ENCODE measurements at regions not wholly inside any gene's neighbourhood (a gene's known extent, or its start where the extent isn't known, plus 50 kb on each side); places are given as distances from the start of the nearest gene placed in this dataset.

DNA sequence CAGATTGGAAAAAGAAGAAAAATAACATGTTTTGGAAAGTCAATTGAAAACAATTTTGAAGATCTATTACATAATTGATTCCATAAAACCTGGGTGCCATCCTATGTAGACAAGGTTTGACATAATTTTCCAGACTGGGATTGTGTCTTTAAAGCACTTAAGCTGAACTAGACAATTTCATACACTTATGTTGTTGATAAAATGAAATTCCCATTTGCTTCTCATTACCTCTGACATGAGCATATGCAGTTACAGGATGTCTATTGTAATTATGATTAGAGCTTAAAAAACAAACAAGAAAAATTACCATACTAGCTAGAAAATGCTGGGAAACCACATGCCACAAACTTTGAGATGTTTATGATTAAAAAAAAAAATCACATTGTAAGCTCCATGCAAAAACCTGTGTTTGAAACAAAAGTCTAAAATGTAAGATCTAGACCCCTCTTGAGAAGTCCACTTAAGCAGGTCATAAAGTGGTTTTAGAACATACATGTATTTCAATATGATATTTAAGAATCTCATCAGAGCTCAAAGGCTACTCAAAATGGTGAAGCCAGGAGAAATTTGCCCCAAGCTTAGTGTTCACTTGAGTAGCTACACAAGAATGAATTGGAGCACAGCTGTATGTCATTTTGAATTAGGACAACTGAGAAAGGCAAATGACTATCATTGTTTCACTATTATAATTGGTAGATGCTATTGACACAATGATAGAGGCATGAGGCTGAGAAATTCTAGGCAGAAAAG lies 181.1 kb upstream of the PABPC4L start:
- Mint-ChIP-seq H3K9me3 (ENCODE audit: low read depth) (peaks cover 4% of the 10 kb centered on the region), H3K4me1 (no peaks in the 10 kb centered on the region), H3K27me3 (no peaks in the 10 kb centered on the region), H3K27ac (no peak overlapping the region), H3K4me3 (no peak overlapping the region), H3K36me3 (no peaks in the 10 kb centered on the region)
- ATAC-seq (no peak), DNase-seq (no peak)
- CTCF ChIA-PET, result no interaction called here

- Mint-ChIP-seq H3K4me3 (no peak overlapping the region), H3K9me3 (ENCODE audit: low read depth) (peaks cover 6% of the 10 kb centered on the region), H3K4me1 (no peaks in the 10 kb centered on the region), H3K36me3 (no peaks in the 10 kb centered on the region), H3K27ac (no peak overlapping the region), H3K27me3 (no peaks in the 10 kb centered on the region)
- CTCF ChIA-PET, result no interaction called here
- no peak for ATAC-seq
- no peak for DNase-seq
Measured at GRCh38 chr4:134375775-134376174, 174.2 kb upstream of the PABPC4L start.

DNA sequence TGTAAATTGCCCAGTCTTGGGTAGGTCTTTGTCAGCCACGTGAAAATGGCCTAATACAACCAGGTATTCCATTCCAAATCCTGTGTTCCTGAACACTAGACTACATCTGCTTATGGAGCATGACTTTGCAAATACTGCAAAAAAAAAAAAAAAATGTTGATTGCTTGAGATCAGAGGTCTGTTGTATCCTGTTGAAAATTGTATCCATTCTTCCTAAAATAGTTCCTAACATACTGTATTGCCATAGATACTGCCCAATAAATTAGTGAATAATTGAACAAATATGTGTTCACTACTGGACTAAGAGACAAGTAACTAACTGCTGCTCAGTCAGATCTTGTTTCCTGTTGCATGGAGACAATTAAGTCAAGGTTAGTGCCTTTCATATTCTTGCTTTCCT lies 164.3 kb upstream of the PABPC4L start:
- Mint-ChIP-seq H3K27me3 (no peaks in the 10 kb centered on the region), H3K27ac (no peak overlapping the region), H3K9me3 (ENCODE audit: low read depth) (peaks cover 5% of the 10 kb centered on the region), H3K4me1 (no peaks in the 10 kb centered on the region), H3K36me3 (no peaks in the 10 kb centered on the region), H3K4me3 (no peak overlapping the region)
- ATAC-seq, result no peak
- no peak for DNase-seq
- CTCF ChIA-PET, result no interaction called here

GRCh38 chr4:134364928-134365327 lies 163.3 kb upstream of the PABPC4L start:
- H3K36me3 Mint-ChIP-seq, result no peaks in the 10 kb centered on the region
- no peak for ATAC-seq
- CTCF ChIA-PET, result no interaction called here
- no peak for DNase-seq
- H3K4me3 Mint-ChIP-seq, result no peak overlapping the region
- H3K9me3 Mint-ChIP-seq (ENCODE audit: low read depth), result peaks cover 3% of the 10 kb centered on the region
- H3K27me3 Mint-ChIP-seq, result no peaks in the 10 kb centered on the region
- H3K27ac Mint-ChIP-seq, result no peak overlapping the region
- no peaks in the 10 kb centered on the region for H3K4me1 Mint-ChIP-seq

- CTCF ChIA-PET, result interaction anchor here (0.7 kb wide), 1 partner anchor 142 kb away, joined by 3 read pairs; no protein-coding TSS in a partner anchor
- ATAC-seq, result no peak
- Mint-ChIP-seq H3K27me3 (no peaks in the 10 kb centered on the region), H3K9me3 (ENCODE audit: low read depth) (peaks cover 2% of the 10 kb centered on the region), H3K4me3 (no peak overlapping the region), H3K4me1 (no peaks in the 10 kb centered on the region), H3K27ac (no peak overlapping the region), H3K36me3 (no peaks in the 10 kb centered on the region)
- DNase-seq, result no peak
Measured at GRCh38 chr4:134345244-134345643, 143.7 kb upstream of the PABPC4L start.

- Mint-ChIP-seq H3K27ac (no peak overlapping the region), H3K27me3 (no peaks in the 10 kb centered on the region), H3K4me1 (no peaks in the 10 kb centered on the region), H3K4me3 (no peak overlapping the region), H3K9me3 (ENCODE audit: low read depth) (peaks cover 2% of the 10 kb centered on the region), H3K36me3 (no peaks in the 10 kb centered on the region)
- CTCF ChIA-PET, result no interaction called here
- DNase-seq, result no peak
- no peak for ATAC-seq
Measured at GRCh38 chr4:134343656-134344055, 142.1 kb upstream of the PABPC4L start.

DNA sequence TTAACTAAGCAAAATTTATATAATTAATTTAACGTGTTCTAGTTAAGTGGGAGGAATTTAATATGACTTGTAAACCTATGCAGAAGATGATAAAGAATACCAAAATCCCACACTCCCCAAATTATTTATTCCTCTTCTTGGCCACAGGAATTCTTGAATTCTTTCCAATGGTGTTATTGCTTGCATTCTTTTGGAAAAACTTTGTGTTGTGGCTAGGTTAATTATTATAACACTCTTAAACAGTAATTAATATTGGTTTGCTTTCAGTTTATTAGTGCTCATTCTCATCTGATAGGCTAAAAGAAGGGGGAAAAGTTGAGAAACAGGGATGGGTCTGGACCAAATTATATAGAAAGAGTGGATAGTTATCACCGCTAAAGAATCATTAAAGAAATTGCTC lies 141.5 kb upstream of the PABPC4L start:
- Mint-ChIP-seq H3K9me3 (ENCODE audit: low read depth) (peaks cover 2% of the 10 kb centered on the region), H3K36me3 (no peaks in the 10 kb centered on the region), H3K27ac (no peak overlapping the region), H3K27me3 (no peaks in the 10 kb centered on the region), H3K4me3 (no peak overlapping the region), H3K4me1 (no peaks in the 10 kb centered on the region)
- DNase-seq (no peak), ATAC-seq (no peak)
- CTCF ChIA-PET, result no interaction called here

DNA sequence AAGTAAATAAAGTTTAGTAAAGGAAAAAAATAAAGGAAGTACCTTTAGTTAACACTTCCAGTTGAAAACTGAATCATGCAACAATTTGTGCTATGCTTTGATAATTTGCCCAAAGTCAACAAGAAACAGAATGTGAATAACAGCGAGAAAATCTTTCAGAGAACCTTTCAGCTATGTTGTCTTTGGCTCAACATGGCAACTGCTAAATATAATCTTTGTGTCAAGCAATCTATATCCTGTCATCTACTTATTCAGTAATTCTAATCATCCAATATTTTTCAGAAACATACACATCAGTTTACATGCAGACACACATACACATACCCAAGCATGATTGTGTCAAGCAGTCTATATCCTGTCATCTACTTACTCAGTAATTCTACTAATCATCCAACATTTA lies 136.0 kb upstream of the PABPC4L start:
- H3K4me1 Mint-ChIP-seq, result no peaks in the 10 kb centered on the region
- CTCF ChIA-PET, result no interaction called here
- H3K27ac Mint-ChIP-seq, result no peak overlapping the region
- ATAC-seq, result no peak
- H3K9me3 Mint-ChIP-seq (ENCODE audit: low read depth), result peaks cover 5% of the 10 kb centered on the region
- H3K27me3 Mint-ChIP-seq, result no peaks in the 10 kb centered on the region
- H3K4me3 Mint-ChIP-seq, result no peak overlapping the region
- H3K36me3 Mint-ChIP-seq, result no peaks in the 10 kb centered on the region
- no peak for DNase-seq

DNA sequence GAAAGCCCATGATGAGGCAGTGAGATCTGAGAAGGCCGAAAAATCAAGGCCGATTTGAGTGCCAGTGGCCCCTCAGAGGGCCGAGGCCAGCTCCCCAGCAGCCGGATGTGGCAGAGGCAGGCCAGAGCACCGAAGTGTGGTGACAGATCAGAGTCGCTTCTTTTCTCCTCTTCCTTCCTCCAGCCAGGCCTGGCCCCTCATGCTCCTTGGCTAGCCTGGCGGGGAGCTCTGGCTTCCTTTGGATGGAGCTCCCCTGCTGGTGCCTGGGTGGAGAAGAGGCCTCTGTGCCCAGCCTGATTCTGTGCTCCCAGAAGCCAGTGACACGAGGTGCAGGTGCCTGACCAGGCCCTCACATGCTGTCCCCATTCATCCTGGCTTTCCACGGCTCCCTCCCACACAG lies 127.2 kb upstream of the PABPC4L start:
- CTCF ChIA-PET, result no interaction called here
- ATAC-seq (no peak), DNase-seq (no peak)
- Mint-ChIP-seq H3K36me3 (no peaks in the 10 kb centered on the region), H3K4me1 (no peaks in the 10 kb centered on the region), H3K4me3 (no peak overlapping the region), H3K27ac (no peak overlapping the region), H3K9me3 (ENCODE audit: low read depth) (peaks cover 3% of the 10 kb centered on the region), H3K27me3 (no peaks in the 10 kb centered on the region)

DNA sequence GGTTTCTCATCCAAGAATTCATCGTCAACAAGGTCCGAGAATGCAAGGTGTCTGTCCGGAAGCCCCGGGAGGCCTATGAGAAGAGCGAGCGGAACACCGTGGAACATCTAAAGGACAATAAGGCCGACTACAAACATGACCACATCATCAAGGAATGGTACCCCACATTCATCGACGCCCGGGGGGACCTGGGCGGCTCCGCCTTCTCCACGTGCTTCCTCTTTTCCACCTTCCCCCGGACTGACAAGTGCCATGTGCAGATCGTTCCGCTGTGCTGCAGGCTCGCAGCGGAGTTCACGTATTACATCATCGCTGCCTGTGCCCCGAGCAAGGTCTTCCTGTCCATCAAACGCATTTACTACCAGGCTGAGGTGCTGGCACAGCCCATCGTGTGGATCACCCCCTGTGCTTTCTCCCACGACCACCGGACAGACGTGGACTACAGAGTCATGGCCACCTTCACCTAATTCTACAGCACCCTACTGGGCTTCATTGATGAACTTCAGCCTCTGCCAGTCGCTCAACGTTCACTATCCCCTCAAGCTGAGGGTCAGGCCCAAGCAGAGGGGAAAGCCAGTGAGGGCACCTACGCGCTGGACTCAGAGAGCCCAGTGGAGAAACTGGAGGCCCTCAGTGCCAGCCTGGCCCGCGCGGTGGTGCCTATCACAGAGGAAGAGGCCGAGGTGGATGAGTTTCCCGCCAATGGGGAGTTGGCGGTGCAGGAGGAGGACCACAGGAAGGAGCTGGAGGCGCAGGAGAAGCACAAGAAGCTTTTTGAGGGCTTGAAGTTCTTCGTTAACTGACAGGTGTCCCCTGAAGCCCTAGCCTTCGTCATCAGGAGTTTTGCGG lies 125.9 kb upstream of the PABPC4L start:
- no peak for ATAC-seq
- Mint-ChIP-seq H3K4me1 (no peaks in the 10 kb centered on the region), H3K27me3 (no peaks in the 10 kb centered on the region), H3K36me3 (no peaks in the 10 kb centered on the region), H3K9me3 (ENCODE audit: low read depth) (peaks cover 3% of the 10 kb centered on the region), H3K27ac (no peak overlapping the region), H3K4me3 (no peak overlapping the region)
- DNase-seq, result no peak
- CTCF ChIA-PET, result no interaction called here

DNA sequence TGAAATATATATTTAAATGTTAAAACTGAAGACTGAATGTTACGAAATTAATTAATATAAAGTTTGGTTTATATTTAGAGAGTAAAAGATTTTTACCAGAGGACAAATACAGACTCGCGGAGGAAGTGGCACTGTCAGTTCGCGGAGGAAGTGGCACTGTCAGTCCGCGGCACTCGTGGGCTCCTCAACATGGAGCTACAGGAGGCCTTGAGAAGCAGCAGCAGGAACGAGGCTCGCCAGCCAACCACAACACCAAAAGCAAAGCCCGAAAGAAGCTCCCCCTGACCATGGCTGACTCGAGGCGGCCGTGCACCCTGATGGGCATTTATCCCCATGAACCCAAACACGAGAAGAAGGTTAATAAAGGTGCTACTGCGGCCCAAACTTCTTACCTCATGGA lies 125.3 kb upstream of the PABPC4L start:
- Mint-ChIP-seq H3K27me3 (no peaks in the 10 kb centered on the region), H3K27ac (no peak overlapping the region), H3K9me3 (ENCODE audit: low read depth) (peaks cover 3% of the 10 kb centered on the region), H3K4me3 (no peak overlapping the region), H3K36me3 (no peaks in the 10 kb centered on the region), H3K4me1 (no peaks in the 10 kb centered on the region)
- DNase-seq, result no peak
- no peak for ATAC-seq
- CTCF ChIA-PET, result no interaction called here

GRCh38 chr4:134324179-134324578 lies 122.6 kb upstream of the PABPC4L start:
- CTCF ChIA-PET, result no interaction called here
- H3K4me3 Mint-ChIP-seq, result no peak overlapping the region
- peaks cover 3% of the 10 kb centered on the region for H3K9me3 Mint-ChIP-seq (ENCODE audit: low read depth)
- ATAC-seq, result no peak
- no peaks in the 10 kb centered on the region for H3K4me1 Mint-ChIP-seq
- no peaks in the 10 kb centered on the region for H3K27me3 Mint-ChIP-seq
- H3K27ac Mint-ChIP-seq, result no peak overlapping the region
- no peak for DNase-seq
- no peaks in the 10 kb centered on the region for H3K36me3 Mint-ChIP-seq

GRCh38 chr4:134320048-134320447 lies 118.5 kb upstream of the PABPC4L start:
- H3K4me1 Mint-ChIP-seq, result no peaks in the 10 kb centered on the region
- no peak overlapping the region for H3K27ac Mint-ChIP-seq
- no peak overlapping the region for H3K4me3 Mint-ChIP-seq
- CTCF ChIA-PET, result no interaction called here
- no peak for ATAC-seq
- H3K36me3 Mint-ChIP-seq, result no peaks in the 10 kb centered on the region
- H3K9me3 Mint-ChIP-seq (ENCODE audit: low read depth), result no peaks in the 10 kb centered on the region
- DNase-seq, result no peak
- no peaks in the 10 kb centered on the region for H3K27me3 Mint-ChIP-seq

DNA sequence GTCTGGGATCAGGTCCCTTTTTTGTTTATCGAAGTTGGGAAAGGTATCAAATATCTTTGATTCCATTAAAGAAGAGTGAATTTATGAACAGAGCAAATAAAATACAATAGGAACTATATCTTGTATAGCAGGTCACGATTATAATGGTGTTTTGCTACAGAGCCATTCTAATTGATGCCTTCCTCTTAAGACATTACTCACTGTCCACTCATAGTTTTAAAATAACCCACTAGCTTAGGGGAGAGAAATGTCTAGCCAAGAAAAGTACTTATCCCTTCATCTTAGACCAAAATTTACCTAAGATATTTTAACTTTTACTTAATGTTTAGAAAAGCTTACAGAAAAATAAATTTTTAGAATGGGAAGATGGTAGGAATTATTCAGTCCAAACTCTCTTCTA lies 112.0 kb upstream of the PABPC4L start:
- ATAC-seq, result no peak
- CTCF ChIA-PET, result no interaction called here
- H3K36me3 Mint-ChIP-seq, result no peaks in the 10 kb centered on the region
- H3K4me1 Mint-ChIP-seq, result no peaks in the 10 kb centered on the region
- no peak for DNase-seq
- no peaks in the 10 kb centered on the region for H3K27me3 Mint-ChIP-seq
- no peak overlapping the region for H3K4me3 Mint-ChIP-seq
- H3K9me3 Mint-ChIP-seq (ENCODE audit: low read depth), result peaks cover 2% of the 10 kb centered on the region
- H3K27ac Mint-ChIP-seq, result no peak overlapping the region
